ENCODE measurements at regions not wholly inside any gene's neighbourhood (a gene's known extent, or its start where the extent isn't known, plus 50 kb on each side); places are given as distances from the start of the nearest gene placed in this dataset.

DNA sequence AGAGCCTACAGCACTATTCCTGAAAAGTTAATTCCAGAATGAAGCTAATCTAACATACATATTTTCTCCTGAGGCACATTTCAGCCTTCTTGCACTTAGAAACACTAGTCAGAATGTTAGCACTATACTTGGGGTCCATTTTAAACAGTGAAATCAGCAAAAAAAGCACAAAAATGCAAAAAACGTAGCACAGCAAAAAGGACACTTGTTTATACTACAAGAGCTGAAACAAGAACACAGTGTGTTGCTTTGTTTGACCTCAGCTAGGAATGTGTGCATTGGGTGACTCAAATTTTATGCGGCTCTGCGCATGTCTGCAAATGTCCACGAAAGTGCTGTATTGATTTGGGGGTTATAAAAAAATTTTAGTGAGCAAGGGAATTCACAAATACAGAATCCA lies 226.2 kb downstream of the KCNRG start:
- TF ChIP-seq, protein P1, sequence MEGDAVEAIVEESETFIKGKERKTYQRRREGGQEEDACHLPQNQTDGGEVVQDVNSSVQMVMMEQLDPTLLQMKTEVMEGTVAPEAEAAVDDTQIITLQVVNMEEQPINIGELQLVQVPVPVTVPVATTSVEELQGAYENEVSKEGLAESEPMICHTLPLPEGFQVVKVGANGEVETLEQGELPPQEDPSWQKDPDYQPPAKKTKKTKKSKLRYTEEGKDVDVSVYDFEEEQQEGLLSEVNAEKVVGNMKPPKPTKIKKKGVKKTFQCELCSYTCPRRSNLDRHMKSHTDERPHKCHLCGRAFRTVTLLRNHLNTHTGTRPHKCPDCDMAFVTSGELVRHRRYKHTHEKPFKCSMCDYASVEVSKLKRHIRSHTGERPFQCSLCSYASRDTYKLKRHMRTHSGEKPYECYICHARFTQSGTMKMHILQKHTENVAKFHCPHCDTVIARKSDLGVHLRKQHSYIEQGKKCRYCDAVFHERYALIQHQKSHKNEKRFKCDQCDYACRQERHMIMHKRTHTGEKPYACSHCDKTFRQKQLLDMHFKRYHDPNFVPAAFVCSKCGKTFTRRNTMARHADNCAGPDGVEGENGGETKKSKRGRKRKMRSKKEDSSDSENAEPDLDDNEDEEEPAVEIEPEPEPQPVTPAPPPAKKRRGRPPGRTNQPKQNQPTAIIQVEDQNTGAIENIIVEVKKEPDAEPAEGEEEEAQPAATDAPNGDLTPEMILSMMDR (IDR thresholded peaks at IDR 0.05): no peak
- TF ChIP-seq EP300 (IDR thresholded peaks at IDR 0.05): no peak

Measured in ovary (tissue), 3 donors.